ENCODE measurements at regions not wholly inside any gene's neighbourhood (a gene's known extent, or its start where the extent isn't known, plus 50 kb on each side); places are given as distances from the start of the nearest gene placed in this dataset.

- ChIA-PET POLR2A (no interaction called here), CTCF (no interaction called here)
- Mint-ChIP-seq H3K4me3 (no peak overlapping the region), H3K36me3 (no peaks in the 10 kb centered on the region), H3K9me3 (no peaks in the 10 kb centered on the region), H3K27ac (no peak overlapping the region), H3K4me1 (ENCODE audit: low read depth) (no peaks in the 10 kb centered on the region), H3K27me3 (no peaks in the 10 kb centered on the region)
- no peak for DNase-seq
- intact Hi-C loops (cut with micrococcal nuclease) = no loop called here
These were observed 116.6 kb upstream of the PLEKHA5 start for GRCh38 chr12:19012965-19013364.

GRCh38 chr12:19014240-19014639 is 115.3 kb upstream of the PLEKHA5 start:
- no peak overlapping the region for H3K4me3 Mint-ChIP-seq
- intact Hi-C loops (cut with micrococcal nuclease) = no loop called here

GRCh38 chr12:19015285-19015684 is 114.2 kb upstream of the PLEKHA5 start:
- POLR2A ChIA-PET = no interaction called here
- intact Hi-C loops (cut with micrococcal nuclease) = no loop called here
- Mint-ChIP-seq H3K4me3 (no peak overlapping the region), H3K36me3 (no peaks in the 10 kb centered on the region), H3K27ac (no peak overlapping the region), H3K27me3 (no peaks in the 10 kb centered on the region), H3K9me3 (no peaks in the 10 kb centered on the region), H3K4me1 (ENCODE audit: low read depth) (no peaks in the 10 kb centered on the region)
- CTCF ChIA-PET = no interaction called here
- DNase-seq = no peak

More at GRCh38 chr12:19014240-19014639, 115.3 kb upstream of the PLEKHA5 start:
- DNase-seq = no peak
- ChIA-PET POLR2A (no interaction called here), CTCF (no interaction called here)
- Mint-ChIP-seq H3K4me1 (ENCODE audit: low read depth) (no peaks in the 10 kb centered on the region), H3K27ac (no peak overlapping the region), H3K9me3 (no peaks in the 10 kb centered on the region), H3K36me3 (no peaks in the 10 kb centered on the region), H3K27me3 (no peaks in the 10 kb centered on the region)

- Mint-ChIP-seq H3K9me3 (no peaks in the 10 kb centered on the region), H3K4me1 (ENCODE audit: low read depth) (no peaks in the 10 kb centered on the region), H3K27me3 (peaks cover 6% of the 10 kb centered on the region), H3K4me3 (no peak overlapping the region), H3K27ac (no peak overlapping the region), H3K36me3 (no peaks in the 10 kb centered on the region)
- no peak for DNase-seq
- CTCF ChIA-PET = no interaction called here
- POLR2A ChIA-PET = no interaction called here
- intact Hi-C loops (cut with micrococcal nuclease) = no loop called here
These were observed 111.1 kb upstream of the PLEKHA5 start for GRCh38 chr12:19018302-19018970.

- Mint-ChIP-seq H3K27me3 (peaks cover 6% of the 10 kb centered on the region), H3K9me3 (no peaks in the 10 kb centered on the region)
These were observed 108.3 kb upstream of the PLEKHA5 start for GRCh38 chr12:19021240-19021639.

GRCh38 chr12:19021646-19022045 is 107.9 kb upstream of the PLEKHA5 start:
- H3K27ac Mint-ChIP-seq = no peak overlapping the region
- no peak overlapping the region for H3K4me3 Mint-ChIP-seq
- no peak for DNase-seq
- ChIA-PET CTCF (no interaction called here), POLR2A (no interaction called here)
- intact Hi-C loops (cut with micrococcal nuclease) = no loop called here
- H3K4me1 Mint-ChIP-seq (ENCODE audit: low read depth) = no peaks in the 10 kb centered on the region
- peaks cover 6% of the 10 kb centered on the region for H3K27me3 Mint-ChIP-seq
- H3K36me3 Mint-ChIP-seq = no peaks in the 10 kb centered on the region
- H3K9me3 Mint-ChIP-seq = no peaks in the 10 kb centered on the region

More at GRCh38 chr12:19021240-19021639, 108.3 kb upstream of the PLEKHA5 start:
- intact Hi-C loops (cut with micrococcal nuclease) = no loop called here
- no peak for DNase-seq
- ChIA-PET CTCF (no interaction called here), POLR2A (no interaction called here)
- Mint-ChIP-seq H3K4me3 (no peak overlapping the region), H3K4me1 (ENCODE audit: low read depth) (no peaks in the 10 kb centered on the region), H3K36me3 (no peaks in the 10 kb centered on the region), H3K27ac (no peak overlapping the region)

- H3K36me3 Mint-ChIP-seq = no peaks in the 10 kb centered on the region
These were observed 104.0 kb upstream of the PLEKHA5 start for GRCh38 chr12:19025582-19025981.

GRCh38 chr12:19026034-19026433 is 103.5 kb upstream of the PLEKHA5 start:
- Mint-ChIP-seq H3K4me1 (ENCODE audit: low read depth) (no peaks in the 10 kb centered on the region), H3K27me3 (peaks cover 10% of the 10 kb centered on the region), H3K9me3 (no peaks in the 10 kb centered on the region), H3K36me3 (no peaks in the 10 kb centered on the region), H3K4me3 (no peak overlapping the region), H3K27ac (no peak overlapping the region)
- intact Hi-C loops (cut with micrococcal nuclease) = no loop called here
- ChIA-PET CTCF (no interaction called here), POLR2A (no interaction called here)
- no peak for DNase-seq

More at GRCh38 chr12:19025582-19025981, 104.0 kb upstream of the PLEKHA5 start:
- CTCF ChIA-PET = no interaction called here
- no peaks in the 10 kb centered on the region for H3K4me1 Mint-ChIP-seq (ENCODE audit: low read depth)
- no peak overlapping the region for H3K4me3 Mint-ChIP-seq
- DNase-seq = no peak
- intact Hi-C loops (cut with micrococcal nuclease) = no loop called here
- H3K27ac Mint-ChIP-seq = no peak overlapping the region
- H3K27me3 Mint-ChIP-seq = peaks cover 10% of the 10 kb centered on the region
- no peaks in the 10 kb centered on the region for H3K9me3 Mint-ChIP-seq
- POLR2A ChIA-PET = no interaction called here

- Mint-ChIP-seq H3K4me1 (ENCODE audit: low read depth) (no peaks in the 10 kb centered on the region), H3K27me3 (peaks cover 10% of the 10 kb centered on the region), H3K27ac (no peak overlapping the region), H3K36me3 (no peaks in the 10 kb centered on the region), H3K4me3 (no peak overlapping the region), H3K9me3 (no peaks in the 10 kb centered on the region)
- no peak for DNase-seq
- ChIA-PET CTCF (no interaction called here), POLR2A (no interaction called here)
- intact Hi-C loops (cut with micrococcal nuclease) = no loop called here
These were observed 102.7 kb upstream of the PLEKHA5 start for GRCh38 chr12:19026614-19027488.

GRCh38 chr12:19030180-19030579 is 99.4 kb upstream of the PLEKHA5 start:
- Mint-ChIP-seq H3K9me3 (peaks cover 4% of the 10 kb centered on the region), H3K27me3 (peaks cover 4% of the 10 kb centered on the region), H3K4me3 (no peak overlapping the region), H3K27ac (no peak overlapping the region), H3K4me1 (ENCODE audit: low read depth) (no peaks in the 10 kb centered on the region), H3K36me3 (no peaks in the 10 kb centered on the region)
- POLR2A ChIA-PET = no interaction called here
- no peak for DNase-seq
- CTCF ChIA-PET = no interaction called here
- intact Hi-C loops (cut with micrococcal nuclease) = no loop called here

- ChIA-PET POLR2A (no interaction called here), CTCF (no interaction called here)
- peaks cover 4% of the 10 kb centered on the region for H3K27me3 Mint-ChIP-seq
These were observed 98.9 kb upstream of the PLEKHA5 start for GRCh38 chr12:19030603-19031002.

GRCh38 chr12:19031032-19031431 is 98.5 kb upstream of the PLEKHA5 start:
- Mint-ChIP-seq H3K9me3 (peaks cover 4% of the 10 kb centered on the region), H3K4me3 (no peak overlapping the region), H3K4me1 (ENCODE audit: low read depth) (no peaks in the 10 kb centered on the region), H3K27ac (no peak overlapping the region), H3K36me3 (no peaks in the 10 kb centered on the region), H3K27me3 (peaks cover 4% of the 10 kb centered on the region)
- DNase-seq = no peak
- intact Hi-C loops (cut with micrococcal nuclease) = no loop called here
- ChIA-PET CTCF (no interaction called here), POLR2A (no interaction called here)

More at GRCh38 chr12:19030603-19031002, 98.9 kb upstream of the PLEKHA5 start:
- H3K4me1 Mint-ChIP-seq (ENCODE audit: low read depth) = no peaks in the 10 kb centered on the region
- DNase-seq = no peak
- peaks cover 4% of the 10 kb centered on the region for H3K9me3 Mint-ChIP-seq
- H3K4me3 Mint-ChIP-seq = no peak overlapping the region
- intact Hi-C loops (cut with micrococcal nuclease) = no loop called here
- H3K27ac Mint-ChIP-seq = no peak overlapping the region
- no peaks in the 10 kb centered on the region for H3K36me3 Mint-ChIP-seq

- CTCF ChIA-PET = no interaction called here
- no peak for DNase-seq
- Mint-ChIP-seq H3K4me3 (no peak overlapping the region), H3K9me3 (peaks cover 4% of the 10 kb centered on the region), H3K27me3 (no peaks in the 10 kb centered on the region), H3K36me3 (no peaks in the 10 kb centered on the region), H3K4me1 (ENCODE audit: low read depth) (no peaks in the 10 kb centered on the region), H3K27ac (no peak overlapping the region)
- POLR2A ChIA-PET = no interaction called here
- intact Hi-C loops (cut with micrococcal nuclease) = no loop called here
These were observed 96.7 kb upstream of the PLEKHA5 start for GRCh38 chr12:19032826-19033225.
